Psoas muscle (tissue), 7 donors: ENCODE measurements at regions not wholly inside any gene's neighbourhood (a gene's known extent, or its start where the extent isn't known, plus 50 kb on each side); places are given as distances from the start of the nearest gene placed in this dataset.

ENCODE experiments used
- ATAC-seq, 4 donors: fragments of 200-7000 bp; cut with Tn5 transposase; one replicate each; pipeline ENCODE4 v1.9.1; 2020; ENCODE audit warnings: moderate library complexity in 3 of 4, mild to moderate bottlenecking in 2 of 4
- DNase-seq, 2 donors: peaks; one replicate each; pipeline ENCODE4 v3.0.0-alpha.2; 2020
- H3K27ac ChIP-seq: fragments of 200-600 bp; one replicate; pipeline ENCODE4 v1.8.0; 2022
- H3K27me3 ChIP-seq, 3 donors: fragments of 200-600 bp in 1 of 3; one replicate each; pipeline versions ENCODE4 v1.6.1 to v1.8.0; 2013 to 2022; ENCODE audit warnings: low read length in 2 of 3, mild to moderate bottlenecking in 2 of 3, moderate library complexity in 1 of 3; ENCODE audit not compliant: insufficient read depth in 3 of 3
- H3K36me3 ChIP-seq, 2 donors: fragments of 200-600 bp in 1 of 2; one replicate each; pipeline versions ENCODE4 v1.6.1 to v1.8.0; 2013 to 2022; ENCODE audit warnings: low read depth in 1 of 2, mild to moderate bottlenecking in 1 of 2, moderate library complexity in 1 of 2; ENCODE audit not compliant: insufficient read depth in 1 of 2
- H3K4me1 ChIP-seq: fragments of 200-600 bp; one replicate; pipeline ENCODE4 v1.8.0; 2022
- H3K4me3 ChIP-seq: fragments of 200-600 bp; one replicate; pipeline ENCODE4 v1.8.0; 2022; ENCODE audit warnings: mild to moderate bottlenecking
- H3K9me3 ChIP-seq: fragments of 200-600 bp; one replicate; pipeline ENCODE4 v1.8.0; 2022
- WGBS, 3 donors: extraction: QIAGEN DNeasy Blood & Tissue Kit; methylation state at CpG; one replicate each; pipeline versions ENCODE4 v1.1.6 to v1.1.7; 2013; 5-methylcytosine and 5-hydroxymethylcytosine counted together
- intact Hi-C, 2 donors: fragments of 100-400 bp; cut with DNase I; formaldehyde crosslinking; loops; one replicate each; pipeline versions ENCODE4 v1.11.0 to v1.14.2; 2022
- TF ChIP-seq, protein P1 (sequence below): fragments of 200-600 bp; IDR thresholded peaks from one replicate; pipeline ENCODE4 v1.8.0; 2022; ENCODE audit warnings: antibody characterized with exemption
- donor health status: healthy with polysubstance abuse.
- donor health status: DM: no; HTN: no; CAD: no; lungs with moderate emphysema.
- donor health status: Bipolar disorder and iron deficiency.
- donor health status: healthy.
- donor health status: DM: yes; HTN: yes; CAD: no.
- donor health status: DM: no; HTN: no; CAD: no.
- donor health status: DM: yes; HTN: yes; CAD: no.

- intact Hi-C loops, result no loop called here
Observed at GRCh38 chr1:56098946-56099345, 480.4 kb downstream of the PLPP3 start.

DNA sequence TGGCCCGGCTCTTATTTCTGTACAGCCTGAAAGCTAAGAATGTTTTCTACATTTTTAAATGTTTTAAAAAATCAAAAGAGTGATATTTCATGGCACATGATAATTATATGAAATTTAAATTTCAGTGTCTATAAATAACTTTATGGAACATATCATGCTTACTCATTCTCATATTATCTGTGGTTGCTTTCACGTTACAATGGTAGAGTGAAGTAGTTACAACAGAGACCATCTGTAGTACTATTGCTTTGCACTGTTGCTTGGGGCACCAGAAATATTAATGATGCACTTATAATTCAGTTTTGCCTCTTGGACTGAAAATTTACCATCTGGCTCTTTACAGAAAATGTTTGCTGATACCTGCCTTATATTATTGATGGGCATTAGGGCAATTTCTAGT, 481.6 kb downstream of the PLPP3 start:
- Histone ChIP-seq H3K27ac (no peak overlapping the region), H3K4me1 (no peaks in the 10 kb centered on the region), H3K4me3 (no peak overlapping the region), H3K27me3 (no peaks in the 10 kb centered on the region), H3K9me3 (no peaks in the 10 kb centered on the region), H3K36me3 (no peaks in the 10 kb centered on the region)
- TF ChIP-seq, protein P1, sequence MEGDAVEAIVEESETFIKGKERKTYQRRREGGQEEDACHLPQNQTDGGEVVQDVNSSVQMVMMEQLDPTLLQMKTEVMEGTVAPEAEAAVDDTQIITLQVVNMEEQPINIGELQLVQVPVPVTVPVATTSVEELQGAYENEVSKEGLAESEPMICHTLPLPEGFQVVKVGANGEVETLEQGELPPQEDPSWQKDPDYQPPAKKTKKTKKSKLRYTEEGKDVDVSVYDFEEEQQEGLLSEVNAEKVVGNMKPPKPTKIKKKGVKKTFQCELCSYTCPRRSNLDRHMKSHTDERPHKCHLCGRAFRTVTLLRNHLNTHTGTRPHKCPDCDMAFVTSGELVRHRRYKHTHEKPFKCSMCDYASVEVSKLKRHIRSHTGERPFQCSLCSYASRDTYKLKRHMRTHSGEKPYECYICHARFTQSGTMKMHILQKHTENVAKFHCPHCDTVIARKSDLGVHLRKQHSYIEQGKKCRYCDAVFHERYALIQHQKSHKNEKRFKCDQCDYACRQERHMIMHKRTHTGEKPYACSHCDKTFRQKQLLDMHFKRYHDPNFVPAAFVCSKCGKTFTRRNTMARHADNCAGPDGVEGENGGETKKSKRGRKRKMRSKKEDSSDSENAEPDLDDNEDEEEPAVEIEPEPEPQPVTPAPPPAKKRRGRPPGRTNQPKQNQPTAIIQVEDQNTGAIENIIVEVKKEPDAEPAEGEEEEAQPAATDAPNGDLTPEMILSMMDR, result no peak
- DNase-seq (no peak), ATAC-seq (no peak)
- intact Hi-C loops, result no loop called here
- 86 to 96% (median 93%) methylated on average over 2 of the region's 2 CpGs for WGBS, 3 donors

More at GRCh38 chr1:56098946-56099345, 480.4 kb downstream of the PLPP3 start:
- no peak for DNase-seq
- no peak for ATAC-seq
- no peaks in the 10 kb centered on the region for H3K36me3 ChIP-seq
- H3K27ac ChIP-seq, result no peak overlapping the region
- TF ChIP-seq, protein P1, result no peak
- H3K9me3 ChIP-seq, result peaks cover 5% of the 10 kb centered on the region
- H3K4me3 ChIP-seq, result no peak overlapping the region
- H3K27me3 ChIP-seq, result no peaks in the 10 kb centered on the region
- 61 to 89% (median 67%) methylated on average over 2 of the region's 2 CpGs for WGBS, 3 donors
- no peaks in the 10 kb centered on the region for H3K4me1 ChIP-seq

GRCh38 chr1:56095696-56096665, 483.4 kb downstream of the PLPP3 start:
- H3K4me3 ChIP-seq, result no peak overlapping the region
- H3K36me3 ChIP-seq, result no peaks in the 10 kb centered on the region
- TF ChIP-seq, protein P1, result no peak
- ATAC-seq (peak; percentile 59 to 70 (median 68)), DNase-seq (peak in 1 of 2 donors; percentile 29)
- intact Hi-C loops, result no loop called here
- H3K9me3 ChIP-seq, result no peaks in the 10 kb centered on the region
- no peak overlapping the region for H3K27ac ChIP-seq
- H3K4me1 ChIP-seq, result no peaks in the 10 kb centered on the region
- 49 to 63% (median 52%) methylated on average over 5 of the region's 5 CpGs for WGBS, 3 donors
- no peaks in the 10 kb centered on the region for H3K27me3 ChIP-seq

- 73 to 79% (median 74%) methylated on average over 3 of the region's 3 CpGs for WGBS, 3 donors
Observed at GRCh38 chr1:56094168-56094567, 485.2 kb downstream of the PLPP3 start.

More at GRCh38 chr1:56094168-56094567, 485.2 kb downstream of the PLPP3 start:
- H3K4me3 ChIP-seq, result no peak overlapping the region
- TF ChIP-seq, protein P1, result no peak
- H3K27me3 ChIP-seq, result no peaks in the 10 kb centered on the region
- H3K9me3 ChIP-seq, result no peaks in the 10 kb centered on the region
- ATAC-seq (no peak), DNase-seq (no peak)
- intact Hi-C loops, result no loop called here
- no peaks in the 10 kb centered on the region for H3K36me3 ChIP-seq
- H3K4me1 ChIP-seq, result no peaks in the 10 kb centered on the region
- no peak overlapping the region for H3K27ac ChIP-seq
